HepG2 (cell line): ENCODE measurements at regions not wholly inside any gene's neighbourhood (a gene's known extent, or its start where the extent isn't known, plus 50 kb on each side); places are given as distances from the start of the nearest gene placed in this dataset.

Experiments used
- ATAC-seq: fragments of 200-7000 bp; cut with Tn5 transposase; 3 replicates; pipeline ENCODE4 v1.9.1; 2020; ENCODE audit warnings: mild to moderate bottlenecking, moderate library complexity
- BruUV-seq: library from RNA; stranded (reverse); fragments of 400-500 nt; replicated peaks from 2 replicates; lab custom pipeline; 2021; lab: Mats Ljungman, UMichigan
- CTCF ChIA-PET: fragments of 300-600 bp; formaldehyde crosslinking; extraction: SDS; loops from one replicate; lab custom pipeline; 2021; ENCODE audit warnings: low total read pairs, inconsistent platforms, low intra/inter-chr PET ratio; lab: Yijun Ruan, JAX
- POLR2A ChIA-PET: fragments of 350-600 bp; sonication (Branson Sonifier 250); formaldehyde crosslinking; loops from one replicate; lab custom pipeline; 2020; ENCODE audit warnings: antibody characterized with exemption, inconsistent platforms; lab: Yijun Ruan, JAX
- DNase-seq: peaks from one replicate; pipeline ENCODE4 v3.0.0-alpha.2; 2015; ENCODE audit warnings: low spot score
- FAIRE-seq: peaks from 3 replicates; lab custom pipeline; 2011; peaks lifted over from hg19 to GRCh38; lab: Jason Lieb, UNC
- H2AFZ ChIP-seq: one replicate; pipeline ENCODE4 v1.6.1; 2011; ENCODE audit warnings: low read length, inconsistent platforms
- H3K27ac ChIP-seq: fragments of 300-600 bp; 3 replicates; pipeline ENCODE4 v1.8.0; 2011; ENCODE audit warnings: mixed run types, mild to moderate bottlenecking, mixed read lengths, low read length, inconsistent platforms; ENCODE audit not compliant: insufficient read depth; ENCODE audit errors: extremely low read length
- H3K27me3 ChIP-seq, 2 experiments: fragments of 200-600 bp in 1 of 2; 2 replicates in 1 of 2; 3 replicates in 1 of 2; pipeline versions ENCODE4 v1.6.0 to v1.8.0; 2011; ENCODE audit warnings: low read length in 2 of 2, mild to moderate bottlenecking in 2 of 2, moderate library complexity in 2 of 2, inconsistent platforms in 1 of 2; ENCODE audit not compliant: insufficient read depth in 2 of 2, control insufficient read depth in 1 of 2
- H3K36me3 ChIP-seq, 2 experiments: fragments of 200-600 bp in 1 of 2; replicated peaks in 1 of 2; 2 replicates in 1 of 2; 3 replicates in 1 of 2; pipeline versions ENCODE4 v1.5.1 to v1.8.0; 2011; ENCODE audit warnings: low read length in 2 of 2, inconsistent platforms in 1 of 2; ENCODE audit not compliant: insufficient read depth in 2 of 2, control insufficient read depth in 1 of 2
- H3K4me1 ChIP-seq: 2 replicates; pipeline ENCODE4 v1.5.1; 2012; ENCODE audit warnings: low read length, inconsistent platforms; ENCODE audit not compliant: insufficient read depth
- H3K4me2 ChIP-seq: 2 replicates; pipeline ENCODE4 v1.6.0; 2011; ENCODE audit warnings: low read depth, low read length, inconsistent platforms
- H3K4me3 ChIP-seq, 3 experiments: fragments of 200-600 bp in 1 of 3; sonication (generic), shearing (Covaris generic) in 1 of 3; replicated peaks in 1 of 3; 2 replicates each; pipeline ENCODE4 v1.5.1; 2011 to 2016; ENCODE audit warnings: low read length in 3 of 3, inconsistent platforms in 2 of 3, low read depth in 2 of 3, mild to moderate bottlenecking in 2 of 3, control low read depth in 1 of 3, mixed read lengths in 1 of 3; ENCODE audit not compliant: insufficient read depth in 1 of 3
- H3K79me2 ChIP-seq: one replicate; pipeline ENCODE4 v1.6.1; 2011; ENCODE audit warnings: low read length, inconsistent platforms; ENCODE audit not compliant: insufficient read depth
- H3K9ac ChIP-seq: 2 replicates; pipeline ENCODE4 v1.6.0; 2011; ENCODE audit warnings: mild to moderate bottlenecking, low read depth, low read length, inconsistent platforms; ENCODE audit not compliant: insufficient read depth
- H3K9me3 ChIP-seq: 2 replicates; pipeline ENCODE4 v1.5.1; 2012; ENCODE audit warnings: mild to moderate bottlenecking, low read length
- H4K20me1 ChIP-seq: 2 replicates; pipeline ENCODE4 v1.6.0; 2011; ENCODE audit warnings: inconsistent platforms, mild to moderate bottlenecking, low read length, moderate library complexity; ENCODE audit not compliant: insufficient read depth
- ATF5 ChIP-seq: sonication (generic); formaldehyde crosslinking; IDR thresholded peaks from 2 replicates; pipeline ENCODE4 v1.4.0; 2020; ENCODE audit warnings: mild to moderate bottlenecking, low read depth, missing genetic modification reagents
- ATF6 ChIP-seq: sonication (generic); formaldehyde crosslinking; conservative IDR thresholded peaks from 2 replicates; pipeline ENCODE4 v1.4.0; 2020; ENCODE audit warnings: missing genetic modification reagents
- ELF4 ChIP-seq: sonication (generic); formaldehyde crosslinking; IDR thresholded peaks from 2 replicates; pipeline ENCODE4 v1.5.0; 2020; ENCODE audit warnings: missing genetic modification reagents, mild to moderate bottlenecking, moderate library complexity, borderline replicate concordance
- HMGXB4 ChIP-seq, 2 experiments: sonication (generic) in 1 of 2; formaldehyde crosslinking in 1 of 2; IDR thresholded peaks; 2 replicates each; pipeline versions ENCODE4 v1.4.0 to v1.6.1; 2018 to 2020; ENCODE audit warnings: missing genetic modification reagents in 2 of 2, borderline replicate concordance in 1 of 2, low read depth in 1 of 2, mild to moderate bottlenecking in 1 of 2, missing biosample characterization in 1 of 2
- HOXA5 ChIP-seq: sonication (generic); formaldehyde crosslinking; IDR thresholded peaks from 2 replicates; pipeline ENCODE4 v1.4.0; 2020; ENCODE audit warnings: missing genetic modification reagents
- MXD3 ChIP-seq: IDR thresholded peaks from 2 replicates; pipeline ENCODE4 v1.6.1; 2016; ENCODE audit warnings: mild to moderate bottlenecking, missing biosample characterization, missing genetic modification reagents
- NKX3-1 ChIP-seq: sonication (generic); formaldehyde crosslinking; IDR thresholded peaks from 2 replicates; pipeline ENCODE4 v1.5.0; 2020; ENCODE audit warnings: missing genetic modification reagents
- SALL1 ChIP-seq: sonication (generic); formaldehyde crosslinking; IDR thresholded peaks from 2 replicates; pipeline ENCODE4 v1.8.0; 2022; ENCODE audit warnings: mild to moderate bottlenecking, missing genetic modification reagents
- SP1 ChIP-seq, 2 experiments: fragments of 450-650 bp in 1 of 2; sonication (generic) in 1 of 2; formaldehyde crosslinking in 1 of 2; IDR thresholded peaks; 2 replicates each; pipeline versions ENCODE4 v1.4.0 to v1.6.1; 2016 to 2020; ENCODE audit warnings: missing genetic modification reagents in 1 of 2
- SP140L ChIP-seq: sonication (generic); formaldehyde crosslinking; IDR thresholded peaks from 2 replicates; pipeline ENCODE4 v1.4.0; 2020; ENCODE audit warnings: missing genetic modification reagents, borderline replicate concordance
- SRSF4 ChIP-seq: fragments of 200-400 bp; formaldehyde crosslinking; IDR thresholded peaks from one replicate; pipeline ENCODE4 v1.6.1; 2018; ENCODE audit warnings: mild to moderate bottlenecking, low read depth, low read length, moderate library complexity; ENCODE audit not compliant: poor library complexity, severe bottlenecking
- SYNCRIP ChIP-seq: fragments of 200-400 bp; formaldehyde crosslinking; IDR thresholded peaks from 2 replicates; pipeline ENCODE4 v1.6.1; 2018; ENCODE audit warnings: mild to moderate bottlenecking, low read depth, low read length; ENCODE audit not compliant: insufficient read depth
- TEAD3 ChIP-seq: optimal IDR thresholded peaks from 2 replicates; pipeline ENCODE3; 2016; ENCODE audit warnings: borderline replicate concordance
- TOPORS ChIP-seq: sonication (generic); formaldehyde crosslinking; IDR thresholded peaks from 2 replicates; pipeline ENCODE4 v1.8.0; 2023; ENCODE audit warnings: mild to moderate bottlenecking, missing genetic modification reagents
- ZNF138 ChIP-seq: sonication (generic); formaldehyde crosslinking; IDR thresholded peaks from 2 replicates; pipeline ENCODE4 v1.5.0; 2020; ENCODE audit warnings: mild to moderate bottlenecking, low read depth, missing genetic modification reagents
- ZNF230 ChIP-seq: sonication (generic); formaldehyde crosslinking; IDR thresholded peaks from 2 replicates; pipeline ENCODE4 v1.4.0; 2020; ENCODE audit warnings: mild to moderate bottlenecking, missing genetic modification reagents
- ZNF354B ChIP-seq: sonication (generic); formaldehyde crosslinking; IDR thresholded peaks from 2 replicates; pipeline ENCODE4 v1.8.0; 2022; ENCODE audit warnings: mild to moderate bottlenecking, missing genetic modification reagents
- ZNF598 ChIP-seq: sonication (generic); formaldehyde crosslinking; IDR thresholded peaks from 2 replicates; pipeline ENCODE4 v1.5.1; 2020; ENCODE audit warnings: mild to moderate bottlenecking, missing genetic modification reagents, borderline replicate concordance
- ZNF724P ChIP-seq: sonication (generic); formaldehyde crosslinking; IDR thresholded peaks from 2 replicates; pipeline ENCODE4 v1.8.0; 2022; ENCODE audit warnings: missing genetic modification reagents, borderline replicate concordance
- WGBS: methylation state at CpG from one replicate; pipeline ENCODE4 v1.1.6; 2017; ENCODE audit warnings: low lambda C conversion rate; 5-methylcytosine and 5-hydroxymethylcytosine counted together
- in situ Hi-C: cut with HindIII; loops from 2 replicates; pipeline ENCODE4 v1.10.0; 2017; ENCODE audit warnings: low pct_unique_long_range_greater_than_20kb; ENCODE audit not compliant: extremely low pct_ligation_motif_present
- intact Hi-C: fragments of 100-400 bp; cut with micrococcal nuclease; formaldehyde crosslinking; loops from one replicate; pipeline ENCODE4 v1.10.0; 2022; ENCODE audit not compliant: unreplicated experiment

- peak; percentile 89 for TF ChIP-seq TEAD3
- TF ChIP-seq ELF4 (CRISPR knock-in tag): no peak
- TF ChIP-seq ZNF354B (CRISPR knock-in tag): no peak
- TF ChIP-seq ATF6 (CRISPR knock-in tag): no peak
- no peak for TF ChIP-seq SP1 (IDR thresholded peaks at IDR 0.05)
- no peak for TF ChIP-seq SP1 (CRISPR knock-in tag; IDR thresholded peaks at IDR 0.05)
Observed at GRCh38 chr3:94249491-94250079, 186.7 kb downstream of the NSUN3 start (continued).

- ATAC-seq (no peak), DNase-seq (no peak), FAIRE-seq (no peak)
- Histone ChIP-seq H3K27me3 (no peaks in the 10 kb centered on the region), H4K20me1 (no peaks in the 10 kb centered on the region), H2AFZ (no peak overlapping the region), H3K4me2 (no peak overlapping the region), H3K27ac (no peak overlapping the region), H3K9me3 (no peaks in the 10 kb centered on the region), H3K36me3 (no peaks in the 10 kb centered on the region), H3K4me3 (no peak overlapping the region), H3K79me2 (no peaks in the 10 kb centered on the region), H3K4me1 (0 out of 2 replicates have a peak, but pooled peaks cover 10% of the 10 kb centered on the region), H3K9ac (no peak overlapping the region)
- intact Hi-C loops (loop anchor here (2.0 to 5.0 kb wide), 2 partner anchors 43 to 931 kb away; no protein-coding TSS in a partner anchor), in situ Hi-C loops (no loop called here)
- POLR2A ChIA-PET: no interaction called here
- no TSS peak for BruUV-seq
- CTCF ChIA-PET: no interaction called here
- 7% methylated on average over 1 of the region's 1 CpG for WGBS
- no peak for TF ChIP-seq TOPORS (CRISPR knock-in tag)
- TF ChIP-seq ZNF138: no peak
- no peak for TF ChIP-seq ATF5 (CRISPR knock-in tag)
- TF ChIP-seq SRSF4: no peak
- TF ChIP-seq MXD3 (CRISPR knock-in tag): no peak
- TF ChIP-seq SP140L (CRISPR knock-in tag): no peak
- TF ChIP-seq ZNF230 (CRISPR knock-in tag): no peak
- no peak for TF ChIP-seq SYNCRIP
- TF ChIP-seq ZNF724P: no peak
- no peak for TF ChIP-seq NKX3-1 (CRISPR knock-in tag)
- no peak for TF ChIP-seq HOXA5 (CRISPR knock-in tag)
- no peak for TF ChIP-seq ZNF598 (CRISPR knock-in tag)
- TF ChIP-seq HMGXB4 (CRISPR knock-in tag; IDR thresholded peaks at IDR 0.05; ENCODE audit: borderline replicate concordance in 1 of 2, low read depth in 1 of 2): no peak
- TF ChIP-seq SALL1: no peak
Observed at GRCh38 chr3:94251566-94251965, 188.7 kb downstream of the NSUN3 start.
